Myocyte (in vitro differentiated cells): ENCODE measurements at regions not wholly inside any gene's neighbourhood (a gene's known extent, or its start where the extent isn't known, plus 50 kb on each side); places are given as distances from the start of the nearest gene placed in this dataset.
"Not testable (repeated sequence)": the region's sequence is repeated elsewhere in the genome, so short reads cannot be mapped to it uniquely, and the experiment has no call there.

ENCODE experiments used
- DNase-seq: peaks from one replicate; pipeline ENCODE4 v3.0.0-alpha.2; 2012; ENCODE audit warnings: low read depth

DNA sequence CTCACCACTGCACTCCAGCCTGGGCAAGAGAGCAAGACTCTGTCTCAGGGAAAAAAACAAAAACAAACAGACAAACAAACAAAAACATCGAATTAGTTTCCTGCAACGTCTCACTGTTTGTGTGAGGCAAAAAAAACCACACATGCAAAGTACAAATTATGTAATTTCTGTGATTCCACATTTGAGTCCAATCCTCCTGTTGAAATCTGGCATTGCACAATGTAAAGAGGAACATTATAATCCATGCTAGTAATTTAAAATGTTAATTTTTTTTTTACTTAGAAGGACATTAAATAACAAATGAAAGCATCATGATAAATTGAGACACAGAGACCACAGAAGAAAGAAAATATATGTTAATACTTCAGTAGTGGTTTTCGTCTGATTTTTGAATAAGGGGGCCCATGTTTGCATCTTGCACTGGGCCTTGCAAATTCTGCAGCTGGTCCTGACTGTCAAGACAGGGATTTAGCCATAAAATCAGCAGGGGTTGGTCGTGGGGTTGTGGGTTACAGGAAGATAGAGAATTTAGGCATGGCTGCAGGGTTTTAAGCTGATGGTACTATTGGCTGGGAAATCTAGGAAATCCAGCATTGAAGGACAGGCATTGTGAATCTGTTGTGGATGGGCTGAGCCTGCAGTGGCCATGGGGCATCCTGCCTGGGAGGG is 102.6 kb upstream of the ALDH3B2 start:
- no peak for DNase-seq

DNA sequence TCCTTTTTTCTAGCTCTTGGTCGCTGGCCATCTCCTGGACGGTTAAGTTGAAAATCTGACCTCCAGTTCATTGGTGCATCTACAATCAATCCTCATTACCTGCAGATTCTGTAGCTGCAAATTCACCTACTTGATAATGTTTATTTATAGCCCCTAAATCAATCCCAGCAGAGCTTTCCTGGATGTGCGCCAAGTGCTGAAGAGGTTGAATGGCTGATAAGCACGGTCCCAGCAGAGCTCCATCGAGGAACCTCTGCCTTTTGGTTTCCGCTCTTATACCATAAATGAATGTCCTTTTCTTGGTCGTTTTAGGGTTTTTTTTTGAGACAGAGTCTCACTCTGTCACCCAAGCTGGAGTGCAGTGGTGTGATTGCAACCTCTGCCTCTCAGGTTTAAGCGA is 99.8 kb upstream of the ALDH3B2 start:
- DNase-seq, result not testable (repeated sequence)

DNA sequence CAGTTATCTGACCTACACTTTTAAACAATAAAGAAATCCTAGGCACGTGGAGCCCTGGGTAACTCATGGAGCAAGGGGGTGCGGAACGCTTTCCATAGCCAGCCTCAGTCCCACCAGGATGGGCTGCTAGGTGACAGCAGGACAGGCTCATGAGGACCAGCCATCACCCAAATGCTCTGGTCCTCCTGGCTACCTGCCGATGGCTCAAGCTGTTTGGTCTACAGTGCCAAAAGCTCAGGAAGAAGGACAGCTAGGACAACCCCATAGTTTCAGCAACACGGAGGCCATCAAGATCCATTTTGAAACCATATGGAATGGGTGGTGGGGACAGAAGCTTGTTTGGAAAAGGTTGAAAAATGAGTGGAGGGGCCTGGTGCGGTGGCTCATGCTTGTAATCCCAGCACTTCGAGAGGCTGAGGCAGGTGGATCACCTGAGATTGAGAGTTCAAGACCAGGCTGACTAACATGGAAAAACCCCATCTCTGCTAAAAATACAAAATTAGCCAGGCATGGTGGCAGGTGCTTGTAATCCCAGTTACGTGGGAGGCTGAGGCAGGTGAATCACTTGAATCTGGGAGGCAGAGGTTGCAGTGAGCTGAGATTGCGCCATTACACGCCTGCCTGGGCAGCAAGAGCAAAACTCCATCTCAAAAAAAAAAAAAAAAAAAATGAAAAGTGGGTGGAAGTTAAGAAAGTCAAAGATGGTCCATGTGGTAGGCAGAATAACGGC is 93.7 kb upstream of the ALDH3B2 start:
- DNase-seq, result not testable (repeated sequence)

DNA sequence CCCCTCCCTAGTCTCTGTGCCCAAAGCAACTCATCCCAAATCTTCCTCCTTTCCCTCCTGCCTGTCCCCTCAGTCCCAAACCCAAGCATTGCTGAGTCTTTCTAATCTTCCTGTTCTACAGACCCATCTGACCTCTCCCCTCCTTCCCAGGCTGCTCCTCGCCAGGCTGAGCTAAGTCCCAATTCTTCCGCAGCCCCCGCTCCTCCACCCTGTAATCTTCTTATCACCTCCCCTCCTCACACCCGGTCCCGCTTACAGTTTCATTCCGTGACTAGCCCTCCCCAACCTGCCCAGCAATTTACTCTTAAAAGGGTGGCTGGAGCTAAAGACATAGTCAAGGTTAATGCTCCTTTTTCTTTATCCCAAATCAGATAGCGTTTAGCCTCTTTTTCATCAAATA is 86.8 kb upstream of the ALDH3B2 start:
- not testable (repeated sequence) for DNase-seq

DNA sequence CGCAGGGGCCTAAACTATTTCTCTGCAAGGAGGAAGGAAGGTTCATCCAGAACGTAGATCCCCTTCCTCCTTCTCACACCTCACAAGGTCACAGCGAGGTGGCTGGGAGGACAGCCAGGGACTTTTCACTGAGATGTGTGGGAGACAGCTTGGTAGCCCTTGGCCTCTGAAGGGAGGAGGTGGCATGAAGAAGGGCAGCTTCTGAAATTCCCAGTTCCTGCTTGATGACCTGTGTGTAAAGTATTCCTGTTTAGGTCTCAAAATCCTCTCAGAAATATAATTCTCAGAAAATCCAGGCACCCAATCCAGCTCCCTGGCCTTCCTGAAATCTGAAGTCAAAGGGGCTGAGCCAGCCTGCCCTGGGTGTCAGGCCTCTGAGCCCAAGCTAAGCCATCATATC is 84.9 kb upstream of the ALDH3B2 start:
- DNase-seq, result not testable (repeated sequence)

DNA sequence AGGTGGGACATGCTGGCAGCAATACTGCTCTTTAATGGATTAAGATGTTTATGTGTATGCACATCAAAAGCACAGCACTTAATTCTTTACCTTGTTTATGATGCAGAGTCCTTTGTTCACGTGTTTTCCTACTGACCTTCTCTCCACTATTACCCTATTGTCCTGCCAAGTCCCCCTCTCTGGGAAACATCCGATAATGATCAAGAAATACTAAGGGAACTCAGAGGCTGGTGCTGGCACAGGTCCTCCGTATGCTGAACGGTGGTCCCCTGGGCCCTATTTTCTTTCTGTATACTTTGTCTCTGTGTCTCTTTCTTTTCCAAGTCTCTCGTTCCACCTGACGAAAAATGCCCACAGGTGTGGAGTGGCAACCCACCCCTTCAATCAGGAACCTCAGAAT is 84.0 kb upstream of the ALDH3B2 start:
- not testable (repeated sequence) for DNase-seq

DNA sequence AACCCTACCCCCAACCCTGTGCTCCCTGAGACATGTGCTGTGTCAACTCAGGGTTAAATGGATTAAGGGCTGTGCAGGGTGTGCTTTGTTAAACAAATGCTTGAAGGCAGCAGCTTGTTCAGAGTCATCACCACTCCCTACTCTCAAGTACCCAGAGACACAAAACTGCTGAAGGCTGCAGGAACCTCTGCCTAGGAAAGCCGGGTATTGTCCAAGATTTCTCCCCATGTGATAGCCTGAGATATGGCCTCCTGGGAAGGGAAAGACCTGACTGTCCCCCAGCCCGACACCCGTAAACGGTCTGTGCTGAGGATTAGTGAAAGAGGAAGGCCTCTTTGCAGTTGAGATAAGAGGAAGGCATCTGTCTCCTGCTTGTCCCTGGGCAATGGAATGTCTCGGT is 83.6 kb upstream of the ALDH3B2 start:
- DNase-seq, result not testable (repeated sequence)

DNA sequence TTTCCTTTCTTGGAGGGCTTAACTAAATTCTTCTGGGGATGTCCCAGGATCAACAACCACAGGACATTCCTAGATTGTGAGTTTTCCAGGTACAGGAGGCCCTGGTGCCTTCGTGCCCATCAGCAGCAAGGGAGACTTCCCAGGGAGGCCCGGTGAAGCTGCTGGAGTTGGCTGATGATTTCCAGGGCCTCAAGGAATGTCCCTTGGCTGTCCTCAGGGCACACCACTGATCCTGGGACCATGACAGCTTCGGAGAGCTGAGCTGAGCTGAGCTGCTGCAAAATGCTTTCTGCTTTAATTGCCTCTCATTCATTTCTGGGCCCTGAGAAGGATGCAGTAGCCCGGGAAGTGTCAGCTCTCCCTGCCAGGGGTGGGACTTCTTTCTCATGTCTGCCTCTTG is 79.4 kb upstream of the ALDH3B2 start:
- not testable (repeated sequence) for DNase-seq

DNA sequence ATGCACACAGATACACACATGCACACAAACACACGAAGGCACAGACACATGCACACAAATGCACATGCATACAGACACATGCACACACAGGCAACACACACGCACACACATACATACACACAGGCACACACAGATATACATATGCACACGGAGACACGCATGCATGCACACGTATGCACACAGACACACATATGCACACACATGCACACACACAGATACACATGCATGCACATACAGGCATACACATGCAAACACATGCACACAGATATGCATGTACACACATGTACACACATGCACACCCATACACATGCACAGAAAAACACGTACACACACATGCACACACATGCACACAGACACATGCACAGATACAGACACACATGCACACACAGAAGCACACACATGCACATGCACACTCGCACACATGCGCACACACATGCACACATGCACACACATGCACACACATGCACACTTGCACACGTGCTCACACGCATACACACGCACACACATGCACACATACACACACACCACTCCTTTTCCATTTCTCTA is 70.8 kb upstream of the ALDH3B2 start:
- DNase-seq, result no peak

DNA sequence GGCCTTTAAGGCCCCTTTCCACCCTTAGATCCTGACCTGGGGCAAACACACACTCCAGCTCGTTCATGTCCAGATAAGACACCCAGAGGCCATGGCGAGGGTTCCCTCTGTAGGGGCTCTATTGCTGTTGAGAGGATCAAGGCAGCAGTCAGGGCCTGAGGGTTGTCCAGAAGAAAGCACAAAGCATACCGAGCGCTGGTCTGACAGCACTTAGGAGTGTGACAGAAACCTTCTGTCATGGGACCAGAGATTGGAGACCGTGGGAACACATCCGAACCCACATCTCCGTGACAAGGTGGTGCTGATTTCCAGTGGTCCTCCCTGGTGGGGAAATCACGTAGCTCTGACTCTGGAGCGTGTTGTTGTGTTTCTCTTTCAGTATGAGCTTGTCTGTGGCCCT is 69.8 kb upstream of the ALDH3B2 start:
- DNase-seq, result not testable (repeated sequence)

DNA sequence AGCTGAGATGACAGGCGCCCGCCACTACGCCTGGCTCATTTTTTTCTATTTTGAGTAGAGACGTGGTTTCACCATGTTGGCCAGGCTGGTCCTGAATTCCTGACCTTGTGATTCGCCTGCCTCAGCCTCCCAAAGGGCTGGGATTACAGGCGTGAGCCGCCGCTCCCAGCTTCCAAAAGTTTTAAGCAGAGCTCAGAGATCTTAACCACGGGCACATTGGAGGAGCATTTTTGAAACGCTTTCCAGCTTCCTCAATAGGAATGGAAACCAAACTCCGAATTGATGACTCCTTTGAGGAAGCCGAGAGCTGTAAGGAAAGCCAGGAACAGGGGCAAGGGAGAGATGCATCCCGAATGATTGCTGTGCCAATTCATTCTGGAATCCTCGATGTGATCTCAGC is 63.8 kb upstream of the ALDH3B2 start:
- peak; percentile 41 for DNase-seq

DNA sequence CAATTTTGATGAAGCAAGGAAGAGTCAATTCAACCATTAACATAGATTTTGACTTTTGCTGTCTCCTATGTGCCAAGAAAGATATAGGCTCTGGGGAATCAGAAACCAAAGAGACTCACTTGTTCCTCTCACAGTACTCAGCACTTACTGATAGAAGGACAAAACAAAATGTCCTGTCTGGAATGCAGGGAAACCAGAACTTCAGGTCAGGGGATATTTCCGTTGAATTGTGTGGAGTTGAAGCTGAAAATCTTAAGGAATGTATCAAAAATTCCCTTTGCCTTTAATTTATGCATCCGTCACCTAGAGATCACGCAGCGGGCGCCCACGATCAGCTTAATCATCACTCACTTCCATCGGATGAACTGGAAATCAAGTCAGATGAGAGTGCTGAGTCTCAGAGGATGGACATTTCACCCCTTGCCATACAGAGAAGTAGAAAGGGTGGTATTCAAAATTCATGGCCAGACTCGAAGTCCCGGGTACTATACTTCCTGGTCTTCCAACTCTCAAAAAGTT is 63.2 kb upstream of the ALDH3B2 start:
- not testable (repeated sequence) for DNase-seq

DNA sequence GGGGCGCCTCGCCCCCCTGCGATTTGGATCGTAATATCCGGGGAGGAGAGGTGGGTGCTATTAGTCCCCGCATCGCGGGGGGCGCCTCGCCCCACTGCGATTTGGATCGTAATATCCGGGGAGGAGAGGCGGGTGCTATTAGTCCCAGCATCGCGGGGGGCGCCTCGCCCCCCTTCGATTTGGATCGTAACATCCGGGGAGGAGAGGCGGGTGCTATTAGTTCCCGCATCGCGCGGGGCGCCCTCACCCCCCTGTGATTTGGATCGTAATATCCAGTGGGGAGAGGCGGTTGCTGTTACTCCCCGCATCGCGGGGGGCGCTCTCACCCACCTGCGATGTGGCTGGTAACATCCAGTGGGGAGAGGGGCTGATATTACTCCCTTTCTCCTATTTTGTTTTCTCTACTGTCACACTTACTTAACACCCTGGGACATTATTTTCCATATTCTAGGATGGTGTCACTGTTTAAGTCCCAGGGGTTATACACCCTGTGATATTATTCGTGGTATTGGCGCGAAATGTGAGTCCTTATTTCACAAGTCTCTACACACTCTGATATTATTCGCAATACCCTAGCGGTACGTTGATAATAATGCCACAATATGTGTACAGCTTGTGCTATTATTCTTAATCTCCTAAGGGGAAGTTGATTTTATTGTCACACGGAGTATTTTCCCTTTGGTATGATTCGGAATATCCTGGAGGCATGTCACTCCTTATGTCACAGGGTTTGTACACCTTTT is 57.8 kb upstream of the ALDH3B2 start:
- DNase-seq, result no peak

DNA sequence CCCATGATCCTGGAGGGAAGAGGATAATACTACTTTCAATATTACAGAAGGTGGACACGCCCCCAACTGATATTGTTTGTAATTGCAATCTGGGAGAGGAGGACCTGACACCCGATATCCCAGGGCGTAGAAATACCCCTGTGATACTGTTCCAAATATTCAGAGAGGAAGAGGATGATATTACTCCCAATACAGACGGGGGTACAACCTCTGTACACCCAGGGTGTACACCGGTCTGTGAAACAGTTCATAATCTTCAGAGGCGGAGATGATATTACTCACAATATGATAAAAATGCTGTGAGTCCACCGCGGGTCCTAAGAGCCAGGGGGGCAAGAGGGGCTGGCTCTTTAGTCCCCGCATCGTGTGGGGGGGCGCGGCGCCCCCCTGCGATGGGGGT is 57.2 kb upstream of the ALDH3B2 start:
- DNase-seq, result no peak

DNA sequence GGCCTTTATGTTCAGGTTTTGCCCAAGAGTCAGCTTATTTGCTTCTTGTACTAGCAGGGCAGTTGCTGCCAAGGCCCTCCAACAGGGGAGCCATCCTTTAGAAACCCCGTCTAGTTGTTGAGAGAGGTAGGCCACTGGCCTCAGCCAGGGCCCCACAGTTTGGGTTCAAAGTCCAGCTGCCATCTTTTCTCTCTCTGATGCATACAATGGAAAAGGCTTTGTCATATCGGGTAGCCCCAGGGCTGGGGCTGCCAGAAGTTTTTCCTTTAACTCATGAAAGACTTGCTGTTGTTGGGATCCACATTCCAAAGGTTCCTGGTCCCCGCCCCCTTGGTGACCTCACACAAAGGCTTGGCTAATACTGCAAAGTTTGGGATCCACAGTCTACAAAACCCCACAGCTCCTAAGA is 53.7 kb upstream of the ALDH3B2 start:
- DNase-seq, result not testable (repeated sequence)

DNA sequence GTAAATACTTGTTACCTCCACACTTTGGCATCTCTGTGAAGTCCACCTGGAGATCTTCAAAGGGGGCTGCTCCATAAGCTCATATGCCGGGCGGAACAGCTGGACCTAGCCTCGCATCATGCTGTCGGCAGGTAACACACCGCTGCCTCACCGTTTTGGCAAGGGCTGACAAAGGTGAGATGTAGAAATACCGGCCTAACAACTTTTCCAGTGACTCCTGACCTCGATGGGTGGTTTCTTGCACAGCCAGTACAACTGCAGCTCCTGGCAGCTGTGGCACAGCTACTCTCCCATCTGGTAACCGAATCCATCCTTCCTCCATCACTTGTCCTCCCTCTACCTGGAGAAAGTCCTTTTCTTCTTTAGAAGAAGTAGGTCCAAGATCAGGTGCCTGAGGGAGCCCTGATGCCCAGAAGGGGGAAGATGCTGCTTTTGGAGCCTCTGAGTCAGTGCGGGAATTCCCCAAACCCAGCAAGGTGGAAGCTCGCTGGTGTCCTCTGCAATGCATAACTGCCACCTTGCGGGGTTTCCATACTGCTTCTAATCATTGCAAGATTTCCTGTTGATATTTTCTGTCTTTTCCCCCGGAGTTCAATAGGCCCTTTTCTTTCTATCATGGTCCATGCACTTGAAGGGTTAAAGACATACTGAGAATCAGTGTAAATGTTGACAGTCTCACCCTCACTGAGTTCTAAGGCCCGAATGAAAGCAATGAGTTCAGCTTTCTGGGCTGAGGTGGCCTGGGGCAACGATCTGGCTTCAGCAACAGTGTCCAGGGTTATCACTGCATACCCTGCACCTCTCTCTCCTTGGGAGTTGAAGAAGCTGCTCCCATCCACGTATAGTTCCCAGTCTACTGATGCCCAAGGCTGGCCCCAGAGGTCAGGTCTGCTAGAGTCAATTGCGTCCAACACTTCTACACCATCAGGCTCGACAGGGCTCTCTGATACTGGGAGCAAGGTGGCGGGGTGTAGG is 52.9 kb upstream of the ALDH3B2 start:
- not testable (repeated sequence) for DNase-seq
